Neural cell (in vitro differentiated cells): ENCODE measurements at regions not wholly inside any gene's neighbourhood (a gene's known extent, or its start where the extent isn't known, plus 50 kb on each side); places are given as distances from the start of the nearest gene placed in this dataset.

Experiments used
- H2AFZ ChIP-seq: fragments of 200-600, 300-800 bp; sonication (generic), shearing (Covaris generic); 2 replicates; pipeline ENCODE4 v1.6.0; 2014; ENCODE audit warnings: low read depth, mild to moderate bottlenecking, antibody characterized with exemption, low read length, moderate library complexity
- H3F3A ChIP-seq: fragments of 200-600 bp; shearing (Covaris generic); 2 replicates; pipeline ENCODE4 v1.6.1; 2016; ENCODE audit warnings: mild to moderate bottlenecking, moderate library complexity, mixed read lengths, antibody characterized with exemption, low read length; ENCODE audit not compliant: insufficient read depth, poor library complexity, severe bottlenecking
- H3K27ac ChIP-seq: fragments of 200-600, 300-800 bp; sonication (generic), shearing (Covaris generic); 2 replicates; pipeline ENCODE4 v1.5.1; 2014; ENCODE audit warnings: mild to moderate bottlenecking, low read length, moderate library complexity
- H3K27me3 ChIP-seq: fragments of 300-800, 200-600 bp; sonication (generic), shearing (Covaris generic); 2 replicates; pipeline ENCODE4 v1.6.0; 2014; ENCODE audit warnings: mild to moderate bottlenecking, low read depth, low read length, moderate library complexity; ENCODE audit not compliant: insufficient read depth
- H3K36me3 ChIP-seq: fragments of 300-800, 200-600 bp; sonication (generic), shearing (Covaris generic); 2 replicates; pipeline ENCODE4 v1.5.1; 2014; ENCODE audit warnings: mild to moderate bottlenecking, antibody characterized with exemption, low read length, moderate library complexity; ENCODE audit not compliant: insufficient read depth
- H3K4me2 ChIP-seq: fragments of 300-800, 200-600 bp; sonication (generic), shearing (Covaris generic); 2 replicates; pipeline ENCODE4 v1.6.0; 2014; ENCODE audit warnings: mild to moderate bottlenecking, low read length
- H3K4me3 ChIP-seq: fragments of 300-800, 200-600 bp; sonication (generic), shearing (Covaris generic); 2 replicates; pipeline ENCODE4 v1.5.1; 2014; ENCODE audit warnings: mild to moderate bottlenecking, low read length, moderate library complexity
- H3K79me2 ChIP-seq: fragments of 200-600 bp; shearing (Covaris generic); replicated peaks from 2 replicates; pipeline ENCODE4 v1.6.0; 2014; ENCODE audit warnings: mild to moderate bottlenecking, low read length, moderate library complexity; ENCODE audit not compliant: insufficient read depth
- H3K9ac ChIP-seq: fragments of 300-800, 200-600 bp; sonication (generic), shearing (Covaris generic); 2 replicates; pipeline ENCODE4 v1.6.1; 2016; ENCODE audit warnings: mild to moderate bottlenecking, low read length, mixed read lengths
- H3K9me2 ChIP-seq: fragments of 200-600 bp; shearing (Covaris generic); 2 replicates; pipeline ENCODE4 v1.6.1; 2016; ENCODE audit warnings: mild to moderate bottlenecking, low read length, mixed read lengths; ENCODE audit not compliant: insufficient read depth
- H3K9me3 ChIP-seq: fragments of 200-600, 300-800 bp; sonication (generic), shearing (Covaris generic); 2 replicates; pipeline ENCODE4 v1.6.1; 2016; ENCODE audit warnings: mild to moderate bottlenecking, mixed run types, low read length, moderate library complexity, mixed read lengths
- H4K20me1 ChIP-seq: fragments of 200-600 bp; shearing (Covaris generic); 2 replicates; pipeline ENCODE4 v1.6.1; 2016; ENCODE audit warnings: mild to moderate bottlenecking, mixed run types; ENCODE audit not compliant: insufficient read depth
- CTCF ChIP-seq: fragments of 450-650 bp; IDR thresholded peaks from 2 replicates; pipeline ENCODE4 v1.5.1; 2014; ENCODE audit warnings: antibody characterized with exemption, mild to moderate bottlenecking, moderate library complexity; ENCODE audit not compliant: poor library complexity, severe bottlenecking
- EP300 ChIP-seq: fragments of 450-650 bp; conservative IDR thresholded peaks from 2 replicates; pipeline ENCODE4 v1.6.1; 2014; ENCODE audit warnings: antibody characterized with exemption, mild to moderate bottlenecking, moderate library complexity; ENCODE audit not compliant: poor library complexity, severe bottlenecking
- EZH2 ChIP-seq: fragments of 200-600, 300-800 bp; shearing (Covaris generic), sonication (generic); IDR thresholded peaks from 2 replicates; pipeline ENCODE4 v1.6.1; 2014; ENCODE audit warnings: antibody characterized with exemption, low read length, borderline replicate concordance, mild to moderate bottlenecking; ENCODE audit not compliant: insufficient read depth, poor library complexity, severe bottlenecking
- MXI1 ChIP-seq: fragments of 450-650 bp; conservative IDR thresholded peaks from 2 replicates; pipeline ENCODE4 v1.6.1; 2014; ENCODE audit warnings: antibody characterized with exemption, mild to moderate bottlenecking; ENCODE audit not compliant: poor library complexity, severe bottlenecking
- POLR2AphosphoS5 ChIP-seq: IDR thresholded peaks from 2 replicates; pipeline ENCODE4 v1.6.1; 2012
- RAD21 ChIP-seq: fragments of 450-650 bp; conservative IDR thresholded peaks from 2 replicates; pipeline ENCODE4 v1.6.1; 2014; ENCODE audit warnings: antibody characterized with exemption, mild to moderate bottlenecking, moderate library complexity
- REST ChIP-seq: IDR thresholded peaks from 2 replicates; pipeline ENCODE4 v1.6.1; 2012; ENCODE audit warnings: borderline replicate concordance
- SMC3 ChIP-seq: fragments of 450-650 bp; conservative IDR thresholded peaks from 2 replicates; pipeline ENCODE4 v1.6.1; 2014; ENCODE audit warnings: antibody characterized with exemption, mild to moderate bottlenecking, moderate library complexity; ENCODE audit not compliant: poor library complexity
- TAF1 ChIP-seq: IDR thresholded peaks from 2 replicates; pipeline ENCODE4 v1.6.1; 2012; ENCODE audit warnings: low read depth

GRCh38 chr7:109213081-109213480, 643.4 kb downstream of the DNAJB9 start:
- H3K79me2 ChIP-seq = no peaks in the 10 kb centered on the region
- no peak overlapping the region for H2AFZ ChIP-seq

GRCh38 chr7:109215341-109215740, 645.7 kb downstream of the DNAJB9 start:
- Histone ChIP-seq H3K36me3 (no peaks in the 10 kb centered on the region), H3K79me2 (no peaks in the 10 kb centered on the region), H3K4me3 (no peak overlapping the region), H3F3A (no peaks in the 10 kb centered on the region), H2AFZ (no peak overlapping the region), H3K9me3 (no peaks in the 10 kb centered on the region), H3K9me2 (no peaks in the 10 kb centered on the region), H3K27ac (no peak overlapping the region), H3K4me2 (no peak overlapping the region), H3K27me3 (no peaks in the 10 kb centered on the region), H4K20me1 (no peaks in the 10 kb centered on the region), H3K9ac (no peak overlapping the region)
- no peak for TF ChIP-seq SMC3
- no peak for TF ChIP-seq REST
- TF ChIP-seq EP300 = no peak
- no peak for TF ChIP-seq POLR2AphosphoS5
- no peak for TF ChIP-seq TAF1
- TF ChIP-seq MXI1 = no peak
- TF ChIP-seq RAD21 = no peak

More at GRCh38 chr7:109213081-109213480, 643.4 kb downstream of the DNAJB9 start:
- H3K9ac ChIP-seq = no peak overlapping the region
- H3K4me2 ChIP-seq = no peak overlapping the region
- H3K27me3 ChIP-seq = no peaks in the 10 kb centered on the region
- no peaks in the 10 kb centered on the region for H3K9me2 ChIP-seq
- H3K36me3 ChIP-seq = no peaks in the 10 kb centered on the region
- TF ChIP-seq REST (no peak), SMC3 (no peak), MXI1 (no peak), EP300 (no peak), CTCF (no peak), EZH2 (no peak), POLR2AphosphoS5 (no peak), RAD21 (no peak), TAF1 (no peak)
- no peaks in the 10 kb centered on the region for H3K9me3 ChIP-seq
- no peak overlapping the region for H3K27ac ChIP-seq
- H3K4me3 ChIP-seq = no peak overlapping the region
- no peaks in the 10 kb centered on the region for H3F3A ChIP-seq
- no peaks in the 10 kb centered on the region for H4K20me1 ChIP-seq
